KMS-11 (cell line): ENCODE measurements at regions not wholly inside any gene's neighbourhood (a gene's known extent, or its start where the extent isn't known, plus 50 kb on each side); places are given as distances from the start of the nearest gene placed in this dataset.

Experiments
- H2AFZ ChIP-seq: fragments of 200-600 bp; sonication (generic); 2 replicates; pipeline ENCODE4 v1.6.1; 2016; ENCODE audit warnings: antibody characterized with exemption, mixed run types, low read depth
- H3K27ac ChIP-seq: fragments of 200-600 bp; sonication (generic); 2 replicates; pipeline ENCODE4 v1.6.1; 2016; ENCODE audit warnings: mild to moderate bottlenecking, mixed run types
- H3K27me3 ChIP-seq: fragments of 200-600 bp; sonication (generic); 2 replicates; pipeline ENCODE4 v1.6.1; 2017; ENCODE audit warnings: mild to moderate bottlenecking, low read depth, mixed run types, moderate library complexity; ENCODE audit not compliant: insufficient read depth
- H3K36me3 ChIP-seq: fragments of 200-600 bp; sonication (generic); 2 replicates; pipeline ENCODE4 v1.6.1; 2017; ENCODE audit warnings: mild to moderate bottlenecking, mixed run types; ENCODE audit not compliant: insufficient read depth
- H3K4me1 ChIP-seq: fragments of 200-600 bp; sonication (generic); 2 replicates; pipeline ENCODE4 v1.6.1; 2016; ENCODE audit warnings: mild to moderate bottlenecking, low read depth, mixed run types; ENCODE audit not compliant: poor library complexity, severe bottlenecking
- H3K4me2 ChIP-seq: fragments of 200-600 bp; sonication (generic); 2 replicates; pipeline ENCODE4 v1.7.0; 2016; ENCODE audit warnings: mild to moderate bottlenecking, mixed run types
- H3K4me3 ChIP-seq: fragments of 200-600 bp; sonication (generic); IDR thresholded peaks from 2 replicates; pipeline ENCODE4 v1.6.1; 2017; ENCODE audit warnings: low read depth, low read length, mixed read lengths; ENCODE audit not compliant: insufficient read depth
- H3K79me2 ChIP-seq: fragments of 200-600 bp; sonication (generic); 2 replicates; pipeline ENCODE4 v1.6.1; 2016; ENCODE audit warnings: low read depth, mixed run types; ENCODE audit not compliant: insufficient read depth
- H3K9ac ChIP-seq: fragments of 200-600 bp; sonication (generic); 2 replicates; pipeline ENCODE4 v1.6.1; 2016; ENCODE audit warnings: mild to moderate bottlenecking, mixed run types
- H4K20me1 ChIP-seq: fragments of 200-600 bp; sonication (generic); 2 replicates; pipeline ENCODE4 v1.6.1; 2016; ENCODE audit warnings: mild to moderate bottlenecking, mixed run types; ENCODE audit not compliant: insufficient read depth
- TF ChIP-seq, protein P1 (sequence below): fragments of 200-600 bp; sonication (generic); conservative IDR thresholded peaks from 2 replicates; pipeline ENCODE4 v1.6.1; 2017; ENCODE audit warnings: low read depth, mild to moderate bottlenecking, antibody characterized with exemption, low read length, moderate library complexity, mixed read lengths

DNA sequence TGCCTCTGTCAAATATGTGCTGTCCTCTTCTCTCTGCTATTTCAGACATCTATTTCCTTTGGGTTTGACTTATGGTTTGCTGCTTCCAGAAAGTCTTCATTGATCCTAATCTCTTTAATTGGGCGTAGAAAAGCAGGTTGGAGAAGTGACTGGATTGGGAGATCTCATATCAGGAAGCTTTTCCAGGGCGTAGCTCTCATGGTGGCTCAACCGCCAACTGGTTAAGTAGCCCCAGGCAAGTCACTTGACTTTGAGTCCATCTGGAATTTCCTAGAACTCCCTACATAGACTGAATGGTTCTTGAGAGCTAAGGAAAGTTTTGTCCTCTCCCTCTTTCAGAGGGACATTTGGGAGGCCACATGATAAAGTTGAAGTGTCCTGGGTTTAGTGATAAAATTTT lies 192.3 kb upstream of the GLRA1 start:
- Histone ChIP-seq H3K4me2 (no peak overlapping the region), H4K20me1 (no peaks in the 10 kb centered on the region), H3K27me3 (no peaks in the 10 kb centered on the region), H3K36me3 (no peaks in the 10 kb centered on the region), H3K79me2 (no peaks in the 10 kb centered on the region), H3K4me1 (no peaks in the 10 kb centered on the region), H3K9ac (no peak overlapping the region), H3K27ac (no peak overlapping the region), H2AFZ (no peak overlapping the region), H3K4me3 (no peak overlapping the region)
- TF ChIP-seq, protein P1, sequence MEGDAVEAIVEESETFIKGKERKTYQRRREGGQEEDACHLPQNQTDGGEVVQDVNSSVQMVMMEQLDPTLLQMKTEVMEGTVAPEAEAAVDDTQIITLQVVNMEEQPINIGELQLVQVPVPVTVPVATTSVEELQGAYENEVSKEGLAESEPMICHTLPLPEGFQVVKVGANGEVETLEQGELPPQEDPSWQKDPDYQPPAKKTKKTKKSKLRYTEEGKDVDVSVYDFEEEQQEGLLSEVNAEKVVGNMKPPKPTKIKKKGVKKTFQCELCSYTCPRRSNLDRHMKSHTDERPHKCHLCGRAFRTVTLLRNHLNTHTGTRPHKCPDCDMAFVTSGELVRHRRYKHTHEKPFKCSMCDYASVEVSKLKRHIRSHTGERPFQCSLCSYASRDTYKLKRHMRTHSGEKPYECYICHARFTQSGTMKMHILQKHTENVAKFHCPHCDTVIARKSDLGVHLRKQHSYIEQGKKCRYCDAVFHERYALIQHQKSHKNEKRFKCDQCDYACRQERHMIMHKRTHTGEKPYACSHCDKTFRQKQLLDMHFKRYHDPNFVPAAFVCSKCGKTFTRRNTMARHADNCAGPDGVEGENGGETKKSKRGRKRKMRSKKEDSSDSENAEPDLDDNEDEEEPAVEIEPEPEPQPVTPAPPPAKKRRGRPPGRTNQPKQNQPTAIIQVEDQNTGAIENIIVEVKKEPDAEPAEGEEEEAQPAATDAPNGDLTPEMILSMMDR = no peak

DNA sequence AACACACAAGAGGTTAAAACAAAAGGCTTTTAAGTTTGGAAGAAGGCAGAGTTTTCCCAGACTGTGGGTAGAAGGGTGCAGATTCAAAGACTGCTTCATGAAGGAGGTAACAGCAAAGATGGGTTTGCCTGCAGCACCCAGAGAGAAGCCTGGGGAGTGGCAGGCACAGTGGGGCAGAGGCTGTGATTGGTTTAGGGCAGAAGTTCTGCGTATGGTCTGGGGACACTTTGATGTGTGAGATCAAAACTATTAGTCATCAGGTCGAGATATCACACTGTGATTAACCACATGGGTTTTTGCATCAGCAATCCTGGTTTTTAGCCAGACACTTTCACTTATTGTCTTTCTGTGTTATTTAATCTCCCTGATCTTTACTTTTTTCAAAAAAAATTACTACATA lies 188.8 kb upstream of the GLRA1 start:
- TF ChIP-seq, protein P1 = no peak
- Histone ChIP-seq H3K4me1 (no peaks in the 10 kb centered on the region), H2AFZ (no peak overlapping the region), H3K27ac (no peak overlapping the region), H3K4me3 (no peak overlapping the region), H3K27me3 (no peaks in the 10 kb centered on the region), H3K36me3 (no peaks in the 10 kb centered on the region), H3K79me2 (no peaks in the 10 kb centered on the region), H3K4me2 (no peak overlapping the region), H4K20me1 (no peaks in the 10 kb centered on the region), H3K9ac (no peak overlapping the region)

DNA sequence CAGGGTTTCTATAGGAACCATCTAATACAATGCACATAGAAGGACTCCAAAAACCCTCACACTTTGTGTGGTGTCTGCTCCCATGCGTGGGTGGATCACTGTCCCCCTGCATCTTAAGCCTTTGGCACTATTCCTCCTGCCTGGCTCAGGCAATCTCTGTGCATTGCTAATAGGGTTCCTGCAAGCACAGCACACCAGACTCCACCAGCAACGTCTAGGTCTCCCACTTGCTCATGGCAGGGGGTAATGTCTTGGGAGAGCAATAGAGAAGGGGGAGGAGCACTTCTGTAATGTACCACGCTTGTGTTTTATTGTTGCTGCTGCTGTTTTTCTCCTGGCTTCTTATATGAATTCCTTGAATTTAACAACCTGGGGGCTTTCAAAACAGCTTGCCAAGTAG lies 182.6 kb upstream of the GLRA1 start:
- no peaks in the 10 kb centered on the region for H4K20me1 ChIP-seq
- H3K4me3 ChIP-seq = no peak overlapping the region
- H2AFZ ChIP-seq = no peak overlapping the region
- H3K27me3 ChIP-seq = no peaks in the 10 kb centered on the region
- no peak overlapping the region for H3K27ac ChIP-seq
- no peak overlapping the region for H3K9ac ChIP-seq
- H3K4me2 ChIP-seq = no peak overlapping the region
- H3K36me3 ChIP-seq = no peaks in the 10 kb centered on the region
- TF ChIP-seq, protein P1 = no peak
- H3K4me1 ChIP-seq = no peaks in the 10 kb centered on the region
- no peaks in the 10 kb centered on the region for H3K79me2 ChIP-seq

DNA sequence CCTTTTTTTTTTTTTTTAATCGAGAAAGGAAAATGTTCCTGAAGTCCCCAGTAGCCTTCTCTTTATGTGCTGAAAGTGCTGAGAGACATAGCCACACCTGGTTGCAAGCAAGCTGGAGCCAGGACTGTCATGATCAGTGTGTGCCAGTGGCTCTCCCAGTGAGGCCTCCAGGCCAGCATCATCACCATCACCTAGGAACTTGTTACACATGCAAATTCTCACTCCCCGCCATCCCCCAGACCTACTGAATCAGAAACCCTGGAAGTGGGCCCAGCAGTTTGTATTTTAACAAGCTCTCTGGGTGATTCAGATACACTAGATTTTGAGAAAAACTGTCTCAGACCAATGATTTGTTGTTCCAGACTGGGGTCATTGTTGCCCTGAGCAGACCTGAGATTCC lies 181.9 kb upstream of the GLRA1 start:
- H2AFZ ChIP-seq = no peak overlapping the region
- H3K27me3 ChIP-seq = no peaks in the 10 kb centered on the region
- no peaks in the 10 kb centered on the region for H3K4me1 ChIP-seq
- H3K9ac ChIP-seq = no peak overlapping the region
- TF ChIP-seq, protein P1 = no peak
- no peak overlapping the region for H3K4me3 ChIP-seq
- H3K4me2 ChIP-seq = no peak overlapping the region
- no peaks in the 10 kb centered on the region for H4K20me1 ChIP-seq
- no peaks in the 10 kb centered on the region for H3K79me2 ChIP-seq
- no peaks in the 10 kb centered on the region for H3K36me3 ChIP-seq
- no peak overlapping the region for H3K27ac ChIP-seq

GRCh38 chr5:152105085-152105484 lies 180.4 kb upstream of the GLRA1 start:
- Histone ChIP-seq H3K4me3 (no peak overlapping the region), H3K27me3 (no peaks in the 10 kb centered on the region), H4K20me1 (no peaks in the 10 kb centered on the region), H3K9ac (no peak overlapping the region), H3K27ac (no peak overlapping the region), H3K4me1 (no peaks in the 10 kb centered on the region), H3K36me3 (no peaks in the 10 kb centered on the region), H2AFZ (no peak overlapping the region), H3K79me2 (no peaks in the 10 kb centered on the region), H3K4me2 (no peak overlapping the region)
- TF ChIP-seq, protein P1 = no peak
